GM23338 (cell line): ENCODE measurements at regions not wholly inside any gene's neighbourhood (a gene's known extent, or its start where the extent isn't known, plus 50 kb on each side); places are given as distances from the start of the nearest gene placed in this dataset.
"Not testable (repeated sequence)": the region's sequence is repeated elsewhere in the genome, so short reads cannot be mapped to it uniquely, and the experiment has no call there.

Experiments
- CREB1 ChIP-seq: fragments of 250-450 bp; sonication (Bioruptor Pico); IDR thresholded peaks from 2 replicates; pipeline ENCODE4 v1.5.0; 2020; ENCODE audit warnings: low read depth, mild to moderate bottlenecking, moderate library complexity
- ETS1 ChIP-seq: IDR thresholded peaks from 2 replicates; pipeline ENCODE4 v1.6.1; 2016; ENCODE audit warnings: antibody characterized with exemption
- EZH2 ChIP-seq: fragments of 200-600 bp; sonication (generic); IDR thresholded peaks from one replicate; pipeline ENCODE4 v1.8.0; 2017; ENCODE audit warnings: antibody characterized with exemption, mild to moderate bottlenecking, low read depth; ENCODE audit not compliant: unreplicated experiment
- EZH2phosphoT487 ChIP-seq: fragments of 200-600 bp; sonication (generic); IDR thresholded peaks from one replicate; pipeline ENCODE4 v1.8.1; 2018; ENCODE audit warnings: antibody characterized with exemption; ENCODE audit not compliant: unreplicated experiment
- JUNB ChIP-seq: IDR thresholded peaks from one replicate; pipeline ENCODE4 v1.6.1; 2016; ENCODE audit warnings: antibody characterized with exemption; ENCODE audit not compliant: unreplicated experiment
- NANOG ChIP-seq: IDR thresholded peaks from 2 replicates; pipeline ENCODE4 v1.6.1; 2016; ENCODE audit warnings: antibody characterized with exemption, borderline replicate concordance
- POLR2AphosphoS5 ChIP-seq: IDR thresholded peaks from 2 replicates; pipeline ENCODE4 v1.6.1; 2016; ENCODE audit warnings: antibody characterized with exemption, low read depth
- REST ChIP-seq: IDR thresholded peaks from one replicate; pipeline ENCODE4 v1.6.1; 2018; ENCODE audit warnings: antibody characterized with exemption; ENCODE audit not compliant: unreplicated experiment
- STAT1 ChIP-seq: IDR thresholded peaks from one replicate; pipeline ENCODE4 v1.6.1; 2016; ENCODE audit warnings: antibody characterized with exemption; ENCODE audit not compliant: unreplicated experiment
- ZNF114 ChIP-seq: fragments of 250-450 bp; sonication (Bioruptor Pico); IDR thresholded peaks from 2 replicates; pipeline ENCODE4 v1.5.0; 2020; ENCODE audit warnings: mild to moderate bottlenecking, moderate library complexity
- ZNF331 ChIP-seq: fragments of 250-450 bp; sonication (Bioruptor Pico); IDR thresholded peaks from 2 replicates; pipeline ENCODE4 v1.5.0; 2020; ENCODE audit warnings: low read depth, mild to moderate bottlenecking, moderate library complexity
- ZNF462 ChIP-seq: fragments of 250-450 bp; sonication (Bioruptor Pico); IDR thresholded peaks from 2 replicates; pipeline ENCODE4 v1.5.0; 2020; ENCODE audit warnings: mild to moderate bottlenecking, moderate library complexity
- TF ChIP-seq, protein P1 (sequence below), 2 experiments: fragments of 200-600 bp in 1 of 2; sonication (generic) in 1 of 2; conservative IDR thresholded peaks; 2 replicates each; pipeline versions ENCODE4 v1.5.1 to v1.6.1; 2016 to 2017; ENCODE audit warnings: antibody characterized with exemption in 2 of 2, low read depth in 2 of 2, mild to moderate bottlenecking in 2 of 2, moderate library complexity in 1 of 2

DNA sequence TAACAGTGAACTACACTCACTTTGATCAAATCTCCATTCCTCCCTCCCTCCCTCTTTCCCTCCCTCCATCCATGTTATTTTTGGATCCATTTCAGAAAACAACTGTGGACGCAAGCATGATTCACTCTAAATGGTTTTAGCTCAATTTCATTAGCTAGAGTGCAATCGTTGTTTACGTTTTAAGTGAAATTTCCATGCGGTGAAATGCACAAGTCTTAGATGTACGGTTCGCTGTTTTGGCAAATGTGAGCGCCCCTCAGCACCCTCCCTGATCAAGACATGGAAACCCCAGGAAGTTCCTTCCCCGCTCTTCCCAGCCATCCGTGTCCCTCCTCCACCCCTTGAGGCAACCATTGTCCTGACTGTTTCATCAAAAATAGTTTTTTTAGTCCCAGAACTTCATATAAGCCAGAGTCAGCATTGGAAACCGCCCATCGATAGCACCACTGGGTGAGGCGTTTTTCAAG, 206.3 kb downstream of the NPIPB11 start:
- not testable (repeated sequence) for TF ChIP-seq CREB1 (CRISPR knock-in tag); POLR2AphosphoS5; ZNF331 (CRISPR knock-in tag); EZH2; ETS1; JUNB; REST; EZH2phosphoT487; NANOG; ZNF114 (CRISPR knock-in tag); ZNF462 (CRISPR knock-in tag); STAT1
- TF ChIP-seq, protein P1, sequence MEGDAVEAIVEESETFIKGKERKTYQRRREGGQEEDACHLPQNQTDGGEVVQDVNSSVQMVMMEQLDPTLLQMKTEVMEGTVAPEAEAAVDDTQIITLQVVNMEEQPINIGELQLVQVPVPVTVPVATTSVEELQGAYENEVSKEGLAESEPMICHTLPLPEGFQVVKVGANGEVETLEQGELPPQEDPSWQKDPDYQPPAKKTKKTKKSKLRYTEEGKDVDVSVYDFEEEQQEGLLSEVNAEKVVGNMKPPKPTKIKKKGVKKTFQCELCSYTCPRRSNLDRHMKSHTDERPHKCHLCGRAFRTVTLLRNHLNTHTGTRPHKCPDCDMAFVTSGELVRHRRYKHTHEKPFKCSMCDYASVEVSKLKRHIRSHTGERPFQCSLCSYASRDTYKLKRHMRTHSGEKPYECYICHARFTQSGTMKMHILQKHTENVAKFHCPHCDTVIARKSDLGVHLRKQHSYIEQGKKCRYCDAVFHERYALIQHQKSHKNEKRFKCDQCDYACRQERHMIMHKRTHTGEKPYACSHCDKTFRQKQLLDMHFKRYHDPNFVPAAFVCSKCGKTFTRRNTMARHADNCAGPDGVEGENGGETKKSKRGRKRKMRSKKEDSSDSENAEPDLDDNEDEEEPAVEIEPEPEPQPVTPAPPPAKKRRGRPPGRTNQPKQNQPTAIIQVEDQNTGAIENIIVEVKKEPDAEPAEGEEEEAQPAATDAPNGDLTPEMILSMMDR (conservative IDR thresholded peaks at IDR 0.05; ENCODE audit: low read depth in 2 of 2): not testable (repeated sequence)
